ENCODE measurements at regions not wholly inside any gene's neighbourhood (a gene's known extent, or its start where the extent isn't known, plus 50 kb on each side); places are given as distances from the start of the nearest gene placed in this dataset.
A peak's percentile ranks its signal among the peaks of the same experiment; 100 is the strongest.

- intact Hi-C loops (cut with DNase I; ENCODE audit: low total_unique reads) = no loop called here
- TF ChIP-seq, protein P1, sequence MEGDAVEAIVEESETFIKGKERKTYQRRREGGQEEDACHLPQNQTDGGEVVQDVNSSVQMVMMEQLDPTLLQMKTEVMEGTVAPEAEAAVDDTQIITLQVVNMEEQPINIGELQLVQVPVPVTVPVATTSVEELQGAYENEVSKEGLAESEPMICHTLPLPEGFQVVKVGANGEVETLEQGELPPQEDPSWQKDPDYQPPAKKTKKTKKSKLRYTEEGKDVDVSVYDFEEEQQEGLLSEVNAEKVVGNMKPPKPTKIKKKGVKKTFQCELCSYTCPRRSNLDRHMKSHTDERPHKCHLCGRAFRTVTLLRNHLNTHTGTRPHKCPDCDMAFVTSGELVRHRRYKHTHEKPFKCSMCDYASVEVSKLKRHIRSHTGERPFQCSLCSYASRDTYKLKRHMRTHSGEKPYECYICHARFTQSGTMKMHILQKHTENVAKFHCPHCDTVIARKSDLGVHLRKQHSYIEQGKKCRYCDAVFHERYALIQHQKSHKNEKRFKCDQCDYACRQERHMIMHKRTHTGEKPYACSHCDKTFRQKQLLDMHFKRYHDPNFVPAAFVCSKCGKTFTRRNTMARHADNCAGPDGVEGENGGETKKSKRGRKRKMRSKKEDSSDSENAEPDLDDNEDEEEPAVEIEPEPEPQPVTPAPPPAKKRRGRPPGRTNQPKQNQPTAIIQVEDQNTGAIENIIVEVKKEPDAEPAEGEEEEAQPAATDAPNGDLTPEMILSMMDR (IDR thresholded peaks at IDR 0.05) = no peak
- DNase-seq = no peak
- WGBS, 5 donors = 77 to 94% (median 87%) methylated on average over 3 of the region's 3 CpGs
- H3K4me3 ChIP-seq = no peak overlapping the region
- no peaks in the 10 kb centered on the region for H3K36me3 ChIP-seq
- H3K27me3 ChIP-seq = no peaks in the 10 kb centered on the region
- peaks cover 0 to 10% (median 5%) of the 10 kb centered on the region in 4 donors for H3K9me3 ChIP-seq
- no peak overlapping the region for H3K27ac ChIP-seq
- H3K4me1 ChIP-seq = no peaks in the 10 kb centered on the region
These were observed 783.8 kb downstream of the SORCS1 start for GRCh38 chr10:106380706-106381105.

DNA sequence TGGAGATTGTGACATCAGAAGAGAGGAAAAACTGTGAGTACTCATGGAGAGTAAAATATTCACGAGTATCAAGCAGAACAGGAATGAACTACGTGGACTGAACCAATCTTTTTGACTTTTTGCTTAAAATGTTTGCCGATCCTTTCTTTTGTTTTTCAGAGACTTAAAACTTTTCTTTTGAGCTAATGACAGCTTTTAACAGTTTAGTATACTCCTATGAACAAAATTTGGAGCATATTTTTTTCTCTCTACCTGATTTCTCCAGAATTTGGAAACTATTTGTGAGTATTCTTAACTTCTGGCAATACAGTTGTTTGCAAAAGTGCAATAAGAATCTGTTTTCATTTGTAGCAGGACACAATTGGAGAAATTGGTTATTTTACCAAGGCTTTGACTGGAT, 786.3 kb downstream of the SORCS1 start:
- Histone ChIP-seq H3K4me3 (no peak overlapping the region), H3K4me1 (no peaks in the 10 kb centered on the region), H3K9me3 (peaks cover 0 to 10% (median 5%) of the 10 kb centered on the region in 4 donors), H3K27ac (no peak overlapping the region), H3K27me3 (no peaks in the 10 kb centered on the region), H3K36me3 (no peaks in the 10 kb centered on the region)
- TF ChIP-seq, protein P1 (IDR thresholded peaks at IDR 0.05) = no peak
- TF ChIP-seq POLR2AphosphoS5 (IDR thresholded peaks at IDR 0.05) (no peak), POLR2A (IDR thresholded peaks at IDR 0.05) (no peak), EP300 (IDR thresholded peaks at IDR 0.05) (no peak)
- intact Hi-C loops (cut with DNase I; ENCODE audit: low total_unique reads) = no loop called here
- 70 to 82% (median 81%) methylated on average over 3 of the region's 3 CpGs for WGBS, 5 donors
- no peak for DNase-seq

- 73 to 87% (median 76%) methylated on average over 6 of the region's 6 CpGs for WGBS, 5 donors
- Histone ChIP-seq H3K27me3 (no peaks in the 10 kb centered on the region), H3K4me3 (no peak overlapping the region), H3K27ac (no peak overlapping the region), H3K4me1 (no peaks in the 10 kb centered on the region), H3K9me3 (no peaks in the 10 kb centered on the region), H3K36me3 (no peaks in the 10 kb centered on the region)
- no peak for DNase-seq
- intact Hi-C loops (cut with DNase I; ENCODE audit: low total_unique reads) = no loop called here
- TF ChIP-seq EP300 (IDR thresholded peaks at IDR 0.05) (no peak), POLR2A (IDR thresholded peaks at IDR 0.05) (no peak), POLR2AphosphoS5 (IDR thresholded peaks at IDR 0.05) (no peak)
- TF ChIP-seq, protein P1 (IDR thresholded peaks at IDR 0.05) = no peak
These were observed 793.8 kb downstream of the SORCS1 start for GRCh38 chr10:106370751-106371150.

GRCh38 chr10:106360870-106361269, 803.6 kb downstream of the SORCS1 start:
- Histone ChIP-seq H3K36me3 (no peaks in the 10 kb centered on the region), H3K4me3 (no peak overlapping the region), H3K9me3 (no peaks in the 10 kb centered on the region), H3K27ac (no peak overlapping the region), H3K27me3 (no peaks in the 10 kb centered on the region), H3K4me1 (no peaks in the 10 kb centered on the region)
- WGBS, 5 donors = 51 to 75% (median 71%) methylated on average over 2 of the region's 2 CpGs
- DNase-seq = peak in 1 of 2 donors; percentile 3
- intact Hi-C loops (cut with DNase I; ENCODE audit: low total_unique reads) = no loop called here
- TF ChIP-seq, protein P1 (IDR thresholded peaks at IDR 0.05) = no peak
- TF ChIP-seq POLR2A (IDR thresholded peaks at IDR 0.05) (no peak), POLR2AphosphoS5 (IDR thresholded peaks at IDR 0.05) (no peak), EP300 (IDR thresholded peaks at IDR 0.05) (no peak)
